22Rv1 (cell line): ENCODE measurements at regions not wholly inside any gene's neighbourhood (a gene's known extent, or its start where the extent isn't known, plus 50 kb on each side); places are given as distances from the start of the nearest gene placed in this dataset.

Experiments used
- H3K27ac ChIP-seq: fragments of 450-650 bp; 2 replicates; pipeline ENCODE4 v1.5.1; 2017
- ZFX ChIP-seq: fragments of 450-650 bp; IDR thresholded peaks from 2 replicates; pipeline ENCODE4 v1.6.1; 2017; ENCODE audit warnings: antibody characterized with exemption, borderline replicate concordance
- TF ChIP-seq, protein P1 (sequence below): fragments of 450-650 bp; IDR thresholded peaks from 2 replicates; pipeline ENCODE4 v1.5.1; 2017; ENCODE audit warnings: mild to moderate bottlenecking

DNA sequence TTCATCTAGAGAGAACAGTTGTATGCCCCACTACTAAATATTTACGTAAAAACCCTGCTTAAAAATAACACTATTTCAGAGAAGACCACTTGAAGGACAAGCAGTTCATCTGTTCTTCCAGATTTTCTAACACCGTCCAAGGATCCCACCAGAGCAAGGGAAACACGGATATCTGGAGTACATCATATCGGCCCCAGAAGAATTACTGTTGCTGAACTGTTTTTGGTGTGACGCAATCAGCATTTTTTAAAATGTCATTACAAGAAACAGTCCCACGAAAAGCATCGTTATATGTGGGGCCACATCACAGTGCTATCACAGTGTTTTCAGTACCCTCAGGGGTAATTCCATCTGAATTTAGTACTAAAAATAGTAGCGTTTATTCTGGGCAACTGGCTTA lies 134.5 kb upstream of the PKDCC start:
- no peak for TF ChIP-seq ZFX
- TF ChIP-seq, protein P1, sequence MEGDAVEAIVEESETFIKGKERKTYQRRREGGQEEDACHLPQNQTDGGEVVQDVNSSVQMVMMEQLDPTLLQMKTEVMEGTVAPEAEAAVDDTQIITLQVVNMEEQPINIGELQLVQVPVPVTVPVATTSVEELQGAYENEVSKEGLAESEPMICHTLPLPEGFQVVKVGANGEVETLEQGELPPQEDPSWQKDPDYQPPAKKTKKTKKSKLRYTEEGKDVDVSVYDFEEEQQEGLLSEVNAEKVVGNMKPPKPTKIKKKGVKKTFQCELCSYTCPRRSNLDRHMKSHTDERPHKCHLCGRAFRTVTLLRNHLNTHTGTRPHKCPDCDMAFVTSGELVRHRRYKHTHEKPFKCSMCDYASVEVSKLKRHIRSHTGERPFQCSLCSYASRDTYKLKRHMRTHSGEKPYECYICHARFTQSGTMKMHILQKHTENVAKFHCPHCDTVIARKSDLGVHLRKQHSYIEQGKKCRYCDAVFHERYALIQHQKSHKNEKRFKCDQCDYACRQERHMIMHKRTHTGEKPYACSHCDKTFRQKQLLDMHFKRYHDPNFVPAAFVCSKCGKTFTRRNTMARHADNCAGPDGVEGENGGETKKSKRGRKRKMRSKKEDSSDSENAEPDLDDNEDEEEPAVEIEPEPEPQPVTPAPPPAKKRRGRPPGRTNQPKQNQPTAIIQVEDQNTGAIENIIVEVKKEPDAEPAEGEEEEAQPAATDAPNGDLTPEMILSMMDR: no peak

GRCh38 chr2:41913921-41914609 lies 133.8 kb upstream of the PKDCC start:
- H3K27ac ChIP-seq: no peak overlapping the region
- TF ChIP-seq, protein P1: no peak
- TF ChIP-seq ZFX: no peak

More for the DNA sequence above, 134.5 kb upstream of the PKDCC start:
- no peak overlapping the region for H3K27ac ChIP-seq

GRCh38 chr2:41914936-41915335 lies 132.9 kb upstream of the PKDCC start:
- no peak overlapping the region for H3K27ac ChIP-seq
- no peak for TF ChIP-seq ZFX
- TF ChIP-seq, protein P1: no peak

DNA sequence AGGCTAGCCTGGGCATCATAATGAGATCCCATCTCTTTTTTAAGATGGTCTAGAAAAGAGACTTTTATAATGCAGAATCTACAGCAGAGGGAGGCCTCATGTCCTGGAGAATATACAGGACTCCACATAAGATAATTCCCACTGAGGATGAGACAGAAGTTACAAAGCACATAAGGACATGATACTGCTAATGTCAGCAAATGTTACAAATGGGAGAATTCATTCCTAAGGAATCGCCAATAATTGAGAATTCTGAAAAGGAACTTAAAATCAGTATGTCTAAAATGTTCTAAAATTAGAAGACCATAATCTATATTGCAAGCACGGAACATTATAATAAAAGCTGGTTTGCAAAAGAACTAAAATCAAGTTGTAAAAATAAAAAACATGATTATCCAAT lies 131.6 kb upstream of the PKDCC start:
- TF ChIP-seq, protein P1: no peak
- no peak for TF ChIP-seq ZFX
- H3K27ac ChIP-seq: no peak overlapping the region

- TF ChIP-seq, protein P1: no peak
- TF ChIP-seq ZFX: no peak
- no peak overlapping the region for H3K27ac ChIP-seq
Measured at GRCh38 chr2:41917587-41917986, 130.2 kb upstream of the PKDCC start.

DNA sequence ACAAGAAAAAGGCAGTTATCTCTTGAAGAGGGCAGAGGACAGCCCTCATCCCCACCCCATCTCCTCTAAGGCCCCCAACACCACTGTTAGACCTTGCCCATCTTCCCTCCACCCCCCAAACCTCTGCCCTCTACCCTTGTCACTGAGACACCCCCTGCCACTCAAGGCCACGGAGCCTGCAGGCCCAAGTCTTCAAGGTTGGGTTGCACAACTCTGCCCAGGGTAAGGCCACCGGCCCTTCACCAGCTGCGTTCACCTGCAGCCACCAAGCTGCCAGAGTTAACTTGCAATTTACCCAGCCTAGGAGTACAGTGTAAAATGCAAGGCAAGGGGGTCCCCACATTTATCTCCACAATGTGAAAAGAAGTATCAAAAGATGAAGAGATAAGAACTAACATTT lies 128.7 kb upstream of the PKDCC start:
- no peak overlapping the region for H3K27ac ChIP-seq
- TF ChIP-seq ZFX: no peak
- TF ChIP-seq, protein P1: no peak

- TF ChIP-seq, protein P1: no peak
- no peak for TF ChIP-seq ZFX
- H3K27ac ChIP-seq: no peak overlapping the region
Measured at GRCh38 chr2:41920181-41920580, 127.6 kb upstream of the PKDCC start.
